ENCODE measurements at regions not wholly inside any gene's neighbourhood (a gene's known extent, or its start where the extent isn't known, plus 50 kb on each side); places are given as distances from the start of the nearest gene placed in this dataset.

DNA sequence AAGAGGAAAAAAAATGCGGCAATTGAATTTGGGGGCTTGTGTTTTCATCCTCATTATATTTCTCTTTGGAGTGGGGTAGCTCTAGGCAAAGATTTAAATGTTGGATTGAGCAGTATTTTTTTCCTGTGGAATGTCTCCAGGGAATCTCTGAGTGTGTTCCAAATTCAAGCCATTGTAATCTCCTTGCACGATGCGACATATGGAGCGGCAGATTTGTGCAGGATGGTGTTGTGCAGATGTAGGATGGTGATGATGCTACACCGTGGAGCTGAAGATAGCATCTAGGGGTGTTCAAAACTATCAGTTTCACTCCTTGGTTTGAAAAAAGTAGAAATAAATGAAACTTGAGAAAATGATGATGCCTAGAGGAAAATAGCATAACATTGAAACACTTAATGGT, 777.5 kb upstream of the EPHA7 start:
- no peak for TF ChIP-seq POLR2A (IDR thresholded peaks at IDR 0.05)
- TF ChIP-seq, protein P1, sequence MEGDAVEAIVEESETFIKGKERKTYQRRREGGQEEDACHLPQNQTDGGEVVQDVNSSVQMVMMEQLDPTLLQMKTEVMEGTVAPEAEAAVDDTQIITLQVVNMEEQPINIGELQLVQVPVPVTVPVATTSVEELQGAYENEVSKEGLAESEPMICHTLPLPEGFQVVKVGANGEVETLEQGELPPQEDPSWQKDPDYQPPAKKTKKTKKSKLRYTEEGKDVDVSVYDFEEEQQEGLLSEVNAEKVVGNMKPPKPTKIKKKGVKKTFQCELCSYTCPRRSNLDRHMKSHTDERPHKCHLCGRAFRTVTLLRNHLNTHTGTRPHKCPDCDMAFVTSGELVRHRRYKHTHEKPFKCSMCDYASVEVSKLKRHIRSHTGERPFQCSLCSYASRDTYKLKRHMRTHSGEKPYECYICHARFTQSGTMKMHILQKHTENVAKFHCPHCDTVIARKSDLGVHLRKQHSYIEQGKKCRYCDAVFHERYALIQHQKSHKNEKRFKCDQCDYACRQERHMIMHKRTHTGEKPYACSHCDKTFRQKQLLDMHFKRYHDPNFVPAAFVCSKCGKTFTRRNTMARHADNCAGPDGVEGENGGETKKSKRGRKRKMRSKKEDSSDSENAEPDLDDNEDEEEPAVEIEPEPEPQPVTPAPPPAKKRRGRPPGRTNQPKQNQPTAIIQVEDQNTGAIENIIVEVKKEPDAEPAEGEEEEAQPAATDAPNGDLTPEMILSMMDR (IDR thresholded peaks at IDR 0.05): no peak
- TF ChIP-seq EP300 (IDR thresholded peaks at IDR 0.05): no peak
